ENCODE measurements at regions not wholly inside any gene's neighbourhood (a gene's known extent, or its start where the extent isn't known, plus 50 kb on each side); places are given as distances from the start of the nearest gene placed in this dataset.

DNA sequence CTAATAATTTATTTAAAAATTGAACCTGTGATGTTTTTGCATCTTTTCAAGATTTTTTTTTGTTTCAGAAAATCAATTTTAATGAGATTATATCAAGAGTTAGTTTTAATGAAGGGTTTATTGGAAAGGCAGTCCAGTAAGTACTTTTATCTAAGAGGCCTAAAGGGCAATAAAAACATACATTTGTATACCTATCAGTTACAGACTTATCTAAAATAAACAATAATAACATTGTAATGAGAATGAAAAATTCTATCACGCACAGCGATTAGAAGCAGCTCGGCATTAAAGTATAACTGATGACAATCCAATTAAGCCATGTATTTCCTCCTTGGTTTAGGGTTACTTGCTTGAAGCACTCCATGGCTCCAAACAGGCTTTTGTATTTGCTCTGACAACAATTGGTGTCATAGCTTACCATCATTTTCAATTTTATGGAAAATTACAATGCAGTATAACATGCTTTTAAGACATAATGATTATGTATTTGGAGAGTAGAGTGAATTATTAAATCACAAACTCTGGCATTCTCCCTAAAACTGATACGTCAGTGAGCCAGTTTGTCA, 629.4 kb downstream of the TSN start:
- TF ChIP-seq, protein P1, sequence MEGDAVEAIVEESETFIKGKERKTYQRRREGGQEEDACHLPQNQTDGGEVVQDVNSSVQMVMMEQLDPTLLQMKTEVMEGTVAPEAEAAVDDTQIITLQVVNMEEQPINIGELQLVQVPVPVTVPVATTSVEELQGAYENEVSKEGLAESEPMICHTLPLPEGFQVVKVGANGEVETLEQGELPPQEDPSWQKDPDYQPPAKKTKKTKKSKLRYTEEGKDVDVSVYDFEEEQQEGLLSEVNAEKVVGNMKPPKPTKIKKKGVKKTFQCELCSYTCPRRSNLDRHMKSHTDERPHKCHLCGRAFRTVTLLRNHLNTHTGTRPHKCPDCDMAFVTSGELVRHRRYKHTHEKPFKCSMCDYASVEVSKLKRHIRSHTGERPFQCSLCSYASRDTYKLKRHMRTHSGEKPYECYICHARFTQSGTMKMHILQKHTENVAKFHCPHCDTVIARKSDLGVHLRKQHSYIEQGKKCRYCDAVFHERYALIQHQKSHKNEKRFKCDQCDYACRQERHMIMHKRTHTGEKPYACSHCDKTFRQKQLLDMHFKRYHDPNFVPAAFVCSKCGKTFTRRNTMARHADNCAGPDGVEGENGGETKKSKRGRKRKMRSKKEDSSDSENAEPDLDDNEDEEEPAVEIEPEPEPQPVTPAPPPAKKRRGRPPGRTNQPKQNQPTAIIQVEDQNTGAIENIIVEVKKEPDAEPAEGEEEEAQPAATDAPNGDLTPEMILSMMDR (conservative IDR thresholded peaks at IDR 0.05): no peak
- TF ChIP-seq EZH2 (IDR thresholded peaks at IDR 0.05; ENCODE audit: low read depth): no peak

Data from PC-9 (cell line).